HG02970 (cell line): ENCODE measurements at regions not wholly inside any gene's neighbourhood (a gene's known extent, or its start where the extent isn't known, plus 50 kb on each side); places are given as distances from the start of the nearest gene placed in this dataset.
A peak's percentile ranks its signal among the peaks of the same experiment; 100 is the strongest.
"Not testable (repeated sequence)": the region's sequence is repeated elsewhere in the genome, so short reads cannot be mapped to it uniquely, and the experiment has no call there.

Experiments used
- ATAC-seq: cut with Tn5 transposase; IDR thresholded peaks from one replicate; pipeline ENCODE4 v1.9.1; 2021; ENCODE audit warnings: mild to moderate bottlenecking, moderate library complexity, moderate number of reproducible peaks; ENCODE audit not compliant: unreplicated experiment, low FRiP score

- ATAC-seq, result no peak
These were observed 209.2 kb upstream of the LRATD1 start for GRCh38 chr2:14423145-14423906.

- peak; percentile 70 for ATAC-seq
These were observed 207.8 kb upstream of the LRATD1 start for GRCh38 chr2:14424478-14425390.

GRCh38 chr2:14425869-14426268, 206.6 kb upstream of the LRATD1 start:
- no peak for ATAC-seq

GRCh38 chr2:14428056-14428455, 204.5 kb upstream of the LRATD1 start:
- ATAC-seq, result no peak

- no peak for ATAC-seq
These were observed 198.5 kb upstream of the LRATD1 start for GRCh38 chr2:14433946-14434495.

GRCh38 chr2:14445670-14446069, 186.8 kb upstream of the LRATD1 start:
- no peak for ATAC-seq

GRCh38 chr2:14448340-14448739, 184.2 kb upstream of the LRATD1 start:
- ATAC-seq, result no peak

- no peak for ATAC-seq
These were observed 181.2 kb upstream of the LRATD1 start for GRCh38 chr2:14451312-14451711.

GRCh38 chr2:14454202-14454601, 178.3 kb upstream of the LRATD1 start:
- ATAC-seq, result no peak

- ATAC-seq, result no peak
These were observed 172.7 kb upstream of the LRATD1 start for GRCh38 chr2:14459786-14460325.

- ATAC-seq, result no peak
These were observed 156.5 kb upstream of the LRATD1 start for GRCh38 chr2:14475994-14476393.

- no peak for ATAC-seq
These were observed 153.0 kb upstream of the LRATD1 start for GRCh38 chr2:14479486-14479885.

GRCh38 chr2:14480120-14480519, 152.4 kb upstream of the LRATD1 start:
- no peak for ATAC-seq

GRCh38 chr2:14480906-14481305, 151.6 kb upstream of the LRATD1 start:
- ATAC-seq, result no peak

- no peak for ATAC-seq
These were observed 139.5 kb upstream of the LRATD1 start for GRCh38 chr2:14492920-14493503.

- ATAC-seq, result no peak
These were observed 137.8 kb upstream of the LRATD1 start for GRCh38 chr2:14494759-14495158.

GRCh38 chr2:14501061-14501460, 131.5 kb upstream of the LRATD1 start:
- ATAC-seq, result no peak

GRCh38 chr2:14506955-14507354, 125.6 kb upstream of the LRATD1 start:
- ATAC-seq, result not testable (repeated sequence)

GRCh38 chr2:14511541-14511940, 121.0 kb upstream of the LRATD1 start:
- no peak for ATAC-seq

GRCh38 chr2:14513903-14514302, 118.6 kb upstream of the LRATD1 start:
- ATAC-seq, result no peak

- ATAC-seq, result no peak
These were observed 115.7 kb upstream of the LRATD1 start for GRCh38 chr2:14516844-14517243.
